ENCODE measurements at regions not wholly inside any gene's neighbourhood (a gene's known extent, or its start where the extent isn't known, plus 50 kb on each side); places are given as distances from the start of the nearest gene placed in this dataset.
"Not testable (repeated sequence)": the region's sequence is repeated elsewhere in the genome, so short reads cannot be mapped to it uniquely, and the experiment has no call there.

- no peak overlapping the region for H3K9ac ChIP-seq (ENCODE audit: low read depth in 1 of 2, low read length in 2 of 2)
- H3K4me3 ChIP-seq (ENCODE audit: low read length in 2 of 2): no peak overlapping the region
- H3K27ac ChIP-seq (ENCODE audit: low read depth in 2 of 2, low read length in 2 of 2): no peak overlapping the region
- peaks cover 3 to 7% of the 10 kb centered on the region in 2 donors for H3K9me3 ChIP-seq (ENCODE audit: control insufficient read depth in 2 of 2, low read length in 2 of 2)
- no peaks in the 10 kb centered on the region for H3K4me1 ChIP-seq (ENCODE audit: control insufficient read depth in 2 of 2, insufficient read depth in 2 of 2, low read length in 2 of 2)
- H3K36me3 ChIP-seq (ENCODE audit: control insufficient read depth in 2 of 2, insufficient read depth in 2 of 2, low read length in 2 of 2): no peaks in the 10 kb centered on the region
- H3K27me3 ChIP-seq (ENCODE audit: control insufficient read depth in 2 of 2, insufficient read depth in 2 of 2, low read length in 2 of 2): no peaks in the 10 kb centered on the region
Observed at GRCh38 chr17:13171790-13172189, 154.0 kb upstream of the ELAC2 start.

GRCh38 chr17:13162361-13162760 is 144.5 kb upstream of the ELAC2 start:
- Histone ChIP-seq H3K9me3 (ENCODE audit: control insufficient read depth in 2 of 2, low read length in 2 of 2) (no peaks in the 10 kb centered on the region), H3K27me3 (ENCODE audit: control insufficient read depth in 2 of 2, insufficient read depth in 2 of 2, low read length in 2 of 2) (no peaks in the 10 kb centered on the region), H3K4me1 (ENCODE audit: control insufficient read depth in 2 of 2, insufficient read depth in 2 of 2, low read length in 2 of 2) (no peaks in the 10 kb centered on the region), H3K4me3 (ENCODE audit: low read length in 2 of 2) (no peak overlapping the region), H3K27ac (ENCODE audit: low read depth in 2 of 2, low read length in 2 of 2) (no peak overlapping the region), H3K9ac (ENCODE audit: low read depth in 1 of 2, low read length in 2 of 2) (no peak overlapping the region), H3K36me3 (ENCODE audit: control insufficient read depth in 2 of 2, insufficient read depth in 2 of 2, low read length in 2 of 2) (no peaks in the 10 kb centered on the region)

GRCh38 chr17:13160790-13161189 is 143.0 kb upstream of the ELAC2 start:
- no peaks in the 10 kb centered on the region for H3K36me3 ChIP-seq (ENCODE audit: control insufficient read depth in 2 of 2, insufficient read depth in 2 of 2, low read length in 2 of 2)
- no peak overlapping the region for H3K4me3 ChIP-seq (ENCODE audit: low read length in 2 of 2)
- no peak overlapping the region for H3K27ac ChIP-seq (ENCODE audit: low read depth in 2 of 2, low read length in 2 of 2)
- no peak overlapping the region for H3K9ac ChIP-seq (ENCODE audit: low read depth in 1 of 2, low read length in 2 of 2)
- no peaks in the 10 kb centered on the region for H3K27me3 ChIP-seq (ENCODE audit: control insufficient read depth in 2 of 2, insufficient read depth in 2 of 2, low read length in 2 of 2)
- no peaks in the 10 kb centered on the region for H3K9me3 ChIP-seq (ENCODE audit: control insufficient read depth in 2 of 2, low read length in 2 of 2)
- no peaks in the 10 kb centered on the region for H3K4me1 ChIP-seq (ENCODE audit: control insufficient read depth in 2 of 2, insufficient read depth in 2 of 2, low read length in 2 of 2)

- Histone ChIP-seq H3K4me3 (ENCODE audit: low read length in 2 of 2) (no peak overlapping the region), H3K27ac (ENCODE audit: low read depth in 2 of 2, low read length in 2 of 2) (no peak overlapping the region), H3K4me1 (ENCODE audit: control insufficient read depth in 2 of 2, insufficient read depth in 2 of 2, low read length in 2 of 2) (no peaks in the 10 kb centered on the region), H3K9me3 (ENCODE audit: control insufficient read depth in 2 of 2, low read length in 2 of 2) (no peaks in the 10 kb centered on the region), H3K9ac (ENCODE audit: low read depth in 1 of 2, low read length in 2 of 2) (no peak overlapping the region), H3K36me3 (ENCODE audit: control insufficient read depth in 2 of 2, insufficient read depth in 2 of 2, low read length in 2 of 2) (no peaks in the 10 kb centered on the region), H3K27me3 (ENCODE audit: control insufficient read depth in 2 of 2, insufficient read depth in 2 of 2, low read length in 2 of 2) (no peaks in the 10 kb centered on the region)
Observed at GRCh38 chr17:13160296-13160695, 142.5 kb upstream of the ELAC2 start.

GRCh38 chr17:13158494-13159240 is 140.8 kb upstream of the ELAC2 start:
- H3K9ac ChIP-seq (ENCODE audit: low read depth in 1 of 2, low read length in 2 of 2): no peak overlapping the region
- no peaks in the 10 kb centered on the region for H3K9me3 ChIP-seq (ENCODE audit: control insufficient read depth in 2 of 2, low read length in 2 of 2)
- H3K4me3 ChIP-seq (ENCODE audit: low read length in 2 of 2): no peak overlapping the region
- H3K27ac ChIP-seq (ENCODE audit: low read depth in 2 of 2, low read length in 2 of 2): no peak overlapping the region
- H3K27me3 ChIP-seq (ENCODE audit: control insufficient read depth in 2 of 2, insufficient read depth in 2 of 2, low read length in 2 of 2): no peaks in the 10 kb centered on the region
- no peaks in the 10 kb centered on the region for H3K36me3 ChIP-seq (ENCODE audit: control insufficient read depth in 2 of 2, insufficient read depth in 2 of 2, low read length in 2 of 2)
- no peaks in the 10 kb centered on the region for H3K4me1 ChIP-seq (ENCODE audit: control insufficient read depth in 2 of 2, insufficient read depth in 2 of 2, low read length in 2 of 2)

- Histone ChIP-seq H3K4me3 (ENCODE audit: low read length in 2 of 2) (no peak overlapping the region), H3K27me3 (ENCODE audit: control insufficient read depth in 2 of 2, insufficient read depth in 2 of 2, low read length in 2 of 2) (no peaks in the 10 kb centered on the region), H3K4me1 (ENCODE audit: control insufficient read depth in 2 of 2, insufficient read depth in 2 of 2, low read length in 2 of 2) (no peaks in the 10 kb centered on the region), H3K27ac (ENCODE audit: low read depth in 2 of 2, low read length in 2 of 2) (no peak overlapping the region), H3K9ac (ENCODE audit: low read depth in 1 of 2, low read length in 2 of 2) (no peak overlapping the region), H3K36me3 (ENCODE audit: control insufficient read depth in 2 of 2, insufficient read depth in 2 of 2, low read length in 2 of 2) (no peaks in the 10 kb centered on the region), H3K9me3 (ENCODE audit: control insufficient read depth in 2 of 2, low read length in 2 of 2) (no peaks in the 10 kb centered on the region)
Observed at GRCh38 chr17:13157656-13158055, 139.8 kb upstream of the ELAC2 start.

GRCh38 chr17:13154930-13155329 is 137.1 kb upstream of the ELAC2 start:
- no peaks in the 10 kb centered on the region for H3K36me3 ChIP-seq (ENCODE audit: control insufficient read depth in 2 of 2, insufficient read depth in 2 of 2, low read length in 2 of 2)
- H3K4me3 ChIP-seq (ENCODE audit: low read length in 2 of 2): no peak overlapping the region
- H3K27ac ChIP-seq (ENCODE audit: low read depth in 2 of 2, low read length in 2 of 2): no peak overlapping the region
- H3K9me3 ChIP-seq (ENCODE audit: control insufficient read depth in 2 of 2, low read length in 2 of 2): no peaks in the 10 kb centered on the region
- H3K4me1 ChIP-seq (ENCODE audit: control insufficient read depth in 2 of 2, insufficient read depth in 2 of 2, low read length in 2 of 2): no peaks in the 10 kb centered on the region
- no peak overlapping the region for H3K9ac ChIP-seq (ENCODE audit: low read depth in 1 of 2, low read length in 2 of 2)
- no peaks in the 10 kb centered on the region for H3K27me3 ChIP-seq (ENCODE audit: control insufficient read depth in 2 of 2, insufficient read depth in 2 of 2, low read length in 2 of 2)

GRCh38 chr17:13154398-13154797 is 136.6 kb upstream of the ELAC2 start:
- Histone ChIP-seq H3K36me3 (ENCODE audit: control insufficient read depth in 2 of 2, insufficient read depth in 2 of 2, low read length in 2 of 2) (no peaks in the 10 kb centered on the region), H3K9ac (ENCODE audit: low read depth in 1 of 2, low read length in 2 of 2) (no peak overlapping the region), H3K27ac (ENCODE audit: low read depth in 2 of 2, low read length in 2 of 2) (no peak overlapping the region), H3K4me1 (ENCODE audit: control insufficient read depth in 2 of 2, insufficient read depth in 2 of 2, low read length in 2 of 2) (no peaks in the 10 kb centered on the region), H3K9me3 (ENCODE audit: control insufficient read depth in 2 of 2, low read length in 2 of 2) (no peaks in the 10 kb centered on the region), H3K27me3 (ENCODE audit: control insufficient read depth in 2 of 2, insufficient read depth in 2 of 2, low read length in 2 of 2) (no peaks in the 10 kb centered on the region), H3K4me3 (ENCODE audit: low read length in 2 of 2) (no peak overlapping the region)

- Histone ChIP-seq H3K4me3 (ENCODE audit: low read length in 2 of 2) (no peak overlapping the region), H3K9ac (ENCODE audit: low read depth in 1 of 2, low read length in 2 of 2) (no peak overlapping the region), H3K27me3 (ENCODE audit: control insufficient read depth in 2 of 2, insufficient read depth in 2 of 2, low read length in 2 of 2) (no peaks in the 10 kb centered on the region), H3K4me1 (ENCODE audit: control insufficient read depth in 2 of 2, insufficient read depth in 2 of 2, low read length in 2 of 2) (no peaks in the 10 kb centered on the region), H3K9me3 (ENCODE audit: control insufficient read depth in 2 of 2, low read length in 2 of 2) (no peaks in the 10 kb centered on the region), H3K36me3 (ENCODE audit: control insufficient read depth in 2 of 2, insufficient read depth in 2 of 2, low read length in 2 of 2) (no peaks in the 10 kb centered on the region), H3K27ac (ENCODE audit: low read depth in 2 of 2, low read length in 2 of 2) (no peak overlapping the region)
Observed at GRCh38 chr17:13153036-13153435, 135.2 kb upstream of the ELAC2 start.

- H3K27me3 ChIP-seq (ENCODE audit: control insufficient read depth in 2 of 2, insufficient read depth in 2 of 2, low read length in 2 of 2): no peaks in the 10 kb centered on the region
- no peaks in the 10 kb centered on the region for H3K9me3 ChIP-seq (ENCODE audit: control insufficient read depth in 2 of 2, low read length in 2 of 2)
Observed at GRCh38 chr17:13152501-13152900, 134.7 kb upstream of the ELAC2 start.

GRCh38 chr17:13150738-13151137 is 132.9 kb upstream of the ELAC2 start:
- not testable (repeated sequence) for H3K9ac ChIP-seq (ENCODE audit: low read depth in 1 of 2, low read length in 2 of 2); H3K4me3 ChIP-seq (ENCODE audit: low read length in 2 of 2); H3K27ac ChIP-seq (ENCODE audit: low read depth in 2 of 2, low read length in 2 of 2); H3K36me3 ChIP-seq (ENCODE audit: control insufficient read depth in 2 of 2, insufficient read depth in 2 of 2, low read length in 2 of 2); H3K4me1 ChIP-seq (ENCODE audit: control insufficient read depth in 2 of 2, insufficient read depth in 2 of 2, low read length in 2 of 2); H3K27me3 ChIP-seq (ENCODE audit: control insufficient read depth in 2 of 2, insufficient read depth in 2 of 2, low read length in 2 of 2); H3K9me3 ChIP-seq (ENCODE audit: control insufficient read depth in 2 of 2, low read length in 2 of 2)

More at GRCh38 chr17:13152501-13152900, 134.7 kb upstream of the ELAC2 start:
- Histone ChIP-seq H3K36me3 (ENCODE audit: control insufficient read depth in 2 of 2, insufficient read depth in 2 of 2, low read length in 2 of 2) (no peaks in the 10 kb centered on the region), H3K27ac (ENCODE audit: low read depth in 2 of 2, low read length in 2 of 2) (no peak overlapping the region), H3K9ac (ENCODE audit: low read depth in 1 of 2, low read length in 2 of 2) (no peak overlapping the region), H3K4me3 (ENCODE audit: low read length in 2 of 2) (no peak overlapping the region), H3K4me1 (ENCODE audit: control insufficient read depth in 2 of 2, insufficient read depth in 2 of 2, low read length in 2 of 2) (no peaks in the 10 kb centered on the region)
